OCI-LY3 (cell line): ENCODE measurements at regions not wholly inside any gene's neighbourhood (a gene's known extent, or its start where the extent isn't known, plus 50 kb on each side); places are given as distances from the start of the nearest gene placed in this dataset.

Experiments used
- H2AFZ ChIP-seq: fragments of 200-600, 300-600 bp; shearing (Covaris generic); 2 replicates; pipeline ENCODE4 v1.6.0; 2014; ENCODE audit warnings: antibody characterized with exemption, low read depth, low read length
- H3K27ac ChIP-seq: fragments of 200-600, 300-600 bp; sonication (generic); 2 replicates; pipeline ENCODE4 v1.5.1; 2014; ENCODE audit warnings: mild to moderate bottlenecking, low read length, moderate library complexity, mixed read lengths
- H3K27me3 ChIP-seq: fragments of 200-600, 300-600 bp; sonication (generic); 2 replicates; pipeline ENCODE4 v1.6.1; 2014; ENCODE audit warnings: low read depth, low read length, mixed read lengths
- H3K36me3 ChIP-seq: fragments of 200-600, 300-600 bp; sonication (generic); replicated peaks from 2 replicates; pipeline ENCODE3; 2014; ENCODE audit warnings: low read depth, low read length, mixed read lengths
- H3K4me1 ChIP-seq: fragments of 300-600, 200-600 bp; sonication (generic); 2 replicates; pipeline ENCODE4 v1.6.1; 2014; ENCODE audit warnings: low read length, mixed read lengths
- H3K4me2 ChIP-seq: fragments of 200-600, 300-600 bp; sonication (generic); 2 replicates; pipeline ENCODE4 v1.6.1; 2014; ENCODE audit warnings: low read length, mixed read lengths
- H3K4me3 ChIP-seq: fragments of 300-600, 200-600 bp; sonication (generic); 2 replicates; pipeline ENCODE4 v1.5.1; 2014; ENCODE audit warnings: antibody characterized with exemption, mild to moderate bottlenecking, low read length, moderate library complexity
- H3K79me2 ChIP-seq: fragments of 300-600, 200-600 bp; shearing (Covaris generic); 2 replicates; pipeline ENCODE4 v1.6.1; 2014; ENCODE audit warnings: mild to moderate bottlenecking, low read length, mixed read lengths
- H3K9ac ChIP-seq: fragments of 300-600, 200-600 bp; shearing (Covaris generic); 2 replicates; pipeline ENCODE4 v1.6.0; 2014; ENCODE audit warnings: mild to moderate bottlenecking, low read length, moderate library complexity
- H3K9me3 ChIP-seq: fragments of 200-600, 300-600 bp; shearing (Covaris generic); 2 replicates; pipeline ENCODE4 v1.6.1; 2014; ENCODE audit warnings: low read length, mixed read lengths; ENCODE audit not compliant: insufficient read depth
- H4K20me1 ChIP-seq: fragments of 200-600, 300-600 bp; sonication (generic); 2 replicates; pipeline ENCODE4 v1.6.1; 2016; ENCODE audit warnings: low read length, mixed read lengths; ENCODE audit not compliant: insufficient read depth
- EZH2phosphoT487 ChIP-seq: fragments of 200-600 bp; shearing (Covaris generic); IDR thresholded peaks from 2 replicates; pipeline ENCODE4 v1.6.1; 2018; ENCODE audit warnings: antibody characterized with exemption, mixed run types, low read depth
- TF ChIP-seq, protein P1 (sequence below): fragments of 200-600, 300-600 bp; sonication (generic); IDR thresholded peaks from 2 replicates; pipeline ENCODE4 v1.5.1; 2014; ENCODE audit warnings: antibody characterized with exemption, low read length, low read depth

DNA sequence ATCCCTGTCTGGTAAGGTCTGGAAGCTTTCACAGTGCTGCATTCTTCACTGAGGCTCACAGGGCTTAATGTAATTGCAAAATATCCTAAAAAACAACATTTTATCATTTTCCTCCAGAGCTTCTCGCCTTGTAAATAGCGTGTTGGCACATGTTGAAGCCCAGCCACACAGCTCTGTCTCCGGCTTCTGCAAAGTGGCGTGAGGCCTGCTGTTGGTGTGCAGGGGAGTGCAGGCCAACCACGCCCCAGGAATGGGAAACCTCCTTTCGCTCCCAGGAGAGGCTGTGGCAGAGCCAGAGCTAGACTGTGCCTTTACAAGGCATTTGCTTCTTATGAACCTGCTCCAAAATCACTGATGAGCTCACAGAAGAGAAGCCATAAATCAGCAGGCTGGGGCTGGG lies 248.2 kb upstream of the MAF start:
- H3K9me3 ChIP-seq = no peaks in the 10 kb centered on the region
- TF ChIP-seq, protein P1, sequence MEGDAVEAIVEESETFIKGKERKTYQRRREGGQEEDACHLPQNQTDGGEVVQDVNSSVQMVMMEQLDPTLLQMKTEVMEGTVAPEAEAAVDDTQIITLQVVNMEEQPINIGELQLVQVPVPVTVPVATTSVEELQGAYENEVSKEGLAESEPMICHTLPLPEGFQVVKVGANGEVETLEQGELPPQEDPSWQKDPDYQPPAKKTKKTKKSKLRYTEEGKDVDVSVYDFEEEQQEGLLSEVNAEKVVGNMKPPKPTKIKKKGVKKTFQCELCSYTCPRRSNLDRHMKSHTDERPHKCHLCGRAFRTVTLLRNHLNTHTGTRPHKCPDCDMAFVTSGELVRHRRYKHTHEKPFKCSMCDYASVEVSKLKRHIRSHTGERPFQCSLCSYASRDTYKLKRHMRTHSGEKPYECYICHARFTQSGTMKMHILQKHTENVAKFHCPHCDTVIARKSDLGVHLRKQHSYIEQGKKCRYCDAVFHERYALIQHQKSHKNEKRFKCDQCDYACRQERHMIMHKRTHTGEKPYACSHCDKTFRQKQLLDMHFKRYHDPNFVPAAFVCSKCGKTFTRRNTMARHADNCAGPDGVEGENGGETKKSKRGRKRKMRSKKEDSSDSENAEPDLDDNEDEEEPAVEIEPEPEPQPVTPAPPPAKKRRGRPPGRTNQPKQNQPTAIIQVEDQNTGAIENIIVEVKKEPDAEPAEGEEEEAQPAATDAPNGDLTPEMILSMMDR = no peak
- no peak for TF ChIP-seq EZH2phosphoT487
- no peak overlapping the region for H2AFZ ChIP-seq
- H3K27ac ChIP-seq = no peak overlapping the region
- H3K36me3 ChIP-seq = peaks cover under 1% of the 10 kb centered on the region
- no peak overlapping the region for H3K4me2 ChIP-seq
- no peak overlapping the region for H3K4me3 ChIP-seq
- peaks cover 31% of the 10 kb centered on the region for H3K4me1 ChIP-seq
- H3K27me3 ChIP-seq = no peaks in the 10 kb centered on the region
- no peaks in the 10 kb centered on the region for H4K20me1 ChIP-seq
- no peak overlapping the region for H3K9ac ChIP-seq
- no peaks in the 10 kb centered on the region for H3K79me2 ChIP-seq

DNA sequence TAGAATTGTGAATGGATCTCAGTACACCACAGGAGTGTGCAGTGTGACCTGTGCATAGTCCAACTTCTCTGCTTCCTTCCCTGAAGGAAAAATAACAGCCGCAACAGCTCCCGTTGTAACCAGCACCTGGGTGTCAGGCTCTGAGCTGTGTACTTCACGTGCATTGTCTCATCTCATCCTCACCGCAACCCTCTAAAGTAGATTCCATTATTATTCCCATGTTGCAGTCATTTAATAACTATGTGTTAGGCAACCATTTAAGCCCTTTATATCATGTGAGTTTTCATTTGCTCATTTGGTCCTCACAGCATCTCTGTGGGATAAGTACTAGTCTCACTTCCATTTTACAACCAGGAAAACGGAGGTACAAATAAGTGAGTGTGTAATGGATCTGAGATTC lies 247.0 kb upstream of the MAF start:
- Histone ChIP-seq H4K20me1 (no peaks in the 10 kb centered on the region), H3K4me2 (no peak overlapping the region)

DNA sequence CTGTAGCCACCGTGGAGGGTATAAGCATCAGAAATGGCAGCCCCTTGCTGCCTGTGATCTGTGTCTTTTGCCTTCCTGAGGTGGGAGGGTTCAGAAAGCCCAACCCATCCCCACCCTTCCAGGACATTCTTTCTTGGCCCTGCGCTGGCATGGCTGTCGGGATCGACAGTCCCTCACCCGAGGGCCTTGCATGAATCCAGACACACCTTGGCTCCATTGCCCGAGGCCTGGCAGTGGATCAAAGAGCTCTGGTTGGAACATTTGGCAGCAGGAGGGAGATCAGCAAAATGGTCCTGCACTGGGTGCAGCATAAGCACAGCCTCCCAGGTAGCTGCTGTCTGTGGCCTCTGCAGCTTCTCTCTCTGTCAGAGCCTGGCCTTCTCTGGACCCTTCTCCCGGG lies 246.6 kb upstream of the MAF start:
- no peaks in the 10 kb centered on the region for H3K79me2 ChIP-seq
- H3K4me2 ChIP-seq = no peak overlapping the region
- H3K27ac ChIP-seq = no peak overlapping the region
- H3K4me3 ChIP-seq = no peak overlapping the region
- H2AFZ ChIP-seq = no peak overlapping the region
- H4K20me1 ChIP-seq = no peaks in the 10 kb centered on the region
- no peaks in the 10 kb centered on the region for H3K27me3 ChIP-seq
- TF ChIP-seq, protein P1 = no peak
- no peak for TF ChIP-seq EZH2phosphoT487
- H3K4me1 ChIP-seq = peaks cover 36% of the 10 kb centered on the region
- peaks cover 6% of the 10 kb centered on the region for H3K36me3 ChIP-seq
- H3K9ac ChIP-seq = no peak overlapping the region
- 0 out of 2 replicates have a peak, but pooled peaks cover 7% of the 10 kb centered on the region for H3K9me3 ChIP-seq

More for the DNA sequence above, 247.0 kb upstream of the MAF start:
- Histone ChIP-seq H3K27me3 (no peaks in the 10 kb centered on the region), H3K4me3 (no peak overlapping the region), H3K79me2 (no peaks in the 10 kb centered on the region), H2AFZ (no peak overlapping the region), H3K36me3 (peaks cover 6% of the 10 kb centered on the region), H3K9ac (no peak overlapping the region), H3K9me3 (0 out of 2 replicates have a peak, but pooled peaks cover 7% of the 10 kb centered on the region), H3K27ac (no peak overlapping the region), H3K4me1 (peaks cover 36% of the 10 kb centered on the region)
- TF ChIP-seq, protein P1 = no peak
- no peak for TF ChIP-seq EZH2phosphoT487

DNA sequence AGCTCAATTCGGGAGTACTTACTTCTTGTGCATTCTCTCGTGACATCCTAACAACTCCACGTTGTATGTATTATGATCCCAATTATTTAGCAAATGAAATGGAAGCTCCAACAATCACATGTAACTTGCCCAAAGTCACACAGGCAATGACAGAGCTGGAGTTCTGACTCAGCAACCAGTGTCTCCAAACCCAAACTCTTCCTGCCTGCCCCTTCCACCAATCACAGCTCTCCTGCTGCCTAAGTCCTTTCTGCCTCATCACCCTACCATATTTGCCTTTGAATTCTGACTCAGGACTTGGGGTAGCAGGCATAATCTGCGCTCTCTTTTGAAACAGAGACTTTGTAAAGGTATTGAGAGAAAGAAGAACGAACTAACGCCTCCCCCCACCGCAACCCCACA lies 245.2 kb upstream of the MAF start:
- H3K27me3 ChIP-seq = no peaks in the 10 kb centered on the region
- H3K9ac ChIP-seq = peak overlapping the region; percentile 73
- peak overlapping the region; percentile 97 for H3K4me2 ChIP-seq
- 0 out of 2 replicates have a peak, but pooled peaks cover 7% of the 10 kb centered on the region for H3K9me3 ChIP-seq
- peaks cover 36% of the 10 kb centered on the region for H3K4me1 ChIP-seq
- no peaks in the 10 kb centered on the region for H4K20me1 ChIP-seq
- peak overlapping the region; percentile 74 for H3K4me3 ChIP-seq
- no peaks in the 10 kb centered on the region for H3K79me2 ChIP-seq
- peak overlapping the region; percentile 98 for H3K27ac ChIP-seq
- H2AFZ ChIP-seq = peak overlapping the region; percentile 71; the same call in 1 of the 2 replicates
- TF ChIP-seq, protein P1 = no peak
- no peak for TF ChIP-seq EZH2phosphoT487
- H3K36me3 ChIP-seq = peaks cover 6% of the 10 kb centered on the region
